SKM-1 (cell line): ENCODE measurements at regions not wholly inside any gene's neighbourhood (a gene's known extent, or its start where the extent isn't known, plus 50 kb on each side); places are given as distances from the start of the nearest gene placed in this dataset.

Experiments
- DNase-seq: peaks from one replicate; lab custom pipeline; 2025; ENCODE audit not compliant: unreplicated experiment; lab: John Stamatoyannopoulos, UW

DNA sequence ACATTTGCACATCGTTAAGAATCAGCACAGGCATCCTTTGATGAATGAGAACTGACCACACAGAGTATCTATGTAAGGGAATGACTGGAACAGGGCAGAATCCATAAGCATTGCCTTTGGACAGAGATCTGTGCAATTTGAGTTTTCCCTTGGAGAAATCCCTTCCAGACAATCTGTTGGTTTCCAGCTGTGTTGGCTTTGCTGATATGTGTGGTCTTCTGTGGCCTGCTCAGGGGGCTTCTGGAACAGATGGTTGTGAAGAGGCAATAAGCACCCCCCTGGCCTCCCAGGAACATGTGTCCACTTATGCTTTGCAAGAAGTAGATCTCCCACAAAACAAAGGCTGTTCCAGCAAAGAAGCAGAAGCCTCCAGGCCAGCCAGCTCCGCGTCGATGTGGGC lies 111.4 kb upstream of the TMEM132C start:
- DNase-seq: no peak

DNA sequence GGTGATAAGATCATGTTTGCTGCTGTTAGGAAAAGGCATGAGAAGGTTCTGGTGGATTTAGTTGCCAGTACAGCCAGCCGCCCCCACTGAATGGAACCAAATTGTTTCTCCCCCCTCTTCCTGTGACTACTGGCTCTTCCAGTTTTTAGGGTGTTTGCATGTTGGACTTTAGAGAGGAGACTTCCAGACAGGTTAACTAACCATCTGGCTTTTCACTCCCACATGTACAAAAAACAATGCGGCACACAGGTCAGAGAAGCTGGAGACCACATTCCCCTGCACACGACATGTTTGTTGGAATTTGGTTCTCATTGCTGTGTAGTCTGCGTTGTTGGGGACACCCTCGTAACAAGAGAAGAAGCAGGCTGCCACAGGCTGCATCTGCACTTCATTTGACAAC lies 103.9 kb upstream of the TMEM132C start:
- no peak for DNase-seq

DNA sequence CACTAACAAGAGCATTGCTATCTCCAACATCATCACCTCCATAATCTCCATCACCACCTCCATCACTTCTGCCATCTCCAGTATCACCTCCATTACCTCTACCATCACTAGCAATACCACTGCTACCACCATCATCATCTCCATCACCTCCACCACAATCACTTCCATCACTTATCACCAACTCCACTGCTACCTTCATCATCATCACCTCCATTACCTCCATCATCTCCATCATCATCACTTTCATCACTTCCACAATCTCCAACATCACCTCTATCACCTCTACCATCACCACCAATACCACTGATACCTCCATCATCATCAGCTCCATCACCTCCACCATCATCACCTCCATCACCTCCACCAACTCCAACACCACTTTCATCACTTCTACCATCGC lies 102.4 kb upstream of the TMEM132C start:
- DNase-seq: no peak

DNA sequence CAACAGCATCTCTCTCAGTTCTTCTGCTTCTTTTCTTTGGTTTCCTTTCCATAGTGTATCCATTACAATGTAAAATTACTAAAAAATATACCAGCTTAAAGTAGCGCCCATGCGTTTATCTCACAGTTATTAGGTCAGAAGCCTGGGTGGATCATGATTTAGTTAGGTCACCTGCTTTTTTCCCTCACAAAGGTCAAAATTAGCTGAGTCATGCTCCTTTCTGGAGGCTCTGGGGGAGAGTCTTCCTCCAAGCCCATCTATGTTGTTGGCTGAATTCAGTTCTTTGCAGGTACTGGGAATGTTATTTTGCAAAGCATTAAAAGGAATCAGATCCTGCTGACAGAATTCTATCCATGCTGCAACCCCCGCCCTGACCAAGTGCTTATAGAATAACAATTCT lies 101.6 kb upstream of the TMEM132C start:
- no peak for DNase-seq

DNA sequence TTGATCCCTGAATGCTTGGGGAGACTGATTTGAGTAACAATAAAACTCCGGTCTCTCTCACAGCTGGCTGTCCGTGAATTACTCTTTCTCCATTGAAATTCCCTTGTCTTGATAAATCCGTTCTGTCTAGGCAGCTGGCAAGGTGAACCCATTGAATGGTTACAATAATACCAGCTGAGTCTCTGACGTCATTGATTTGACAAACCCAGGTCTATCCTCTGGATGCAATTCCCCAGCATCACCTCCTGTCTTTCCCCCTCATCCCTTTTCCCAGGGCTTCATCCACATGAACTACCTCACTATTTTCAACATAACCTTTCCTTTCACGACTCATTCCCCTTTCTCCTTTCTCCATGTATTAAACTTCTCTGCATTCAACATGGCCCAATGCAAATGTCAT lies 98.7 kb upstream of the TMEM132C start:
- DNase-seq: no peak

DNA sequence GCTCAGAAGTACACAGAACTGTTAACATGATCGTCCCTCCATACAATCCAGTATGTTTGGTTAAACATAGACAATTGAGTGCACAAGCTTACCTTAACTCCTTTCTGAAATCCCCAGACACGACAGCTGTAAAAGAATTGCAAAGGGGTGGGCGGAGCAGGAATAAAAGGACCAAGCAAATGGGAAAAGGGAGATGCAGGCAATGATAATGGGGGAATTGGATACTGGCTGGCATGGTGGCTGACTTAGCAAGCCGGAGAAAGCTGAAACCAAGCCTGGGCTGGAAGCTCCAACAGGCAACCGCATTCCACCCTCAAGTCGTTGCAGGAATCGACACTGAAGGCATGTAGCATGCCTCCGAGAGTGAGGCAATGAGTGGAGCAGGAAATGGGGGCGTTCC lies 96.8 kb upstream of the TMEM132C start:
- DNase-seq: no peak

DNA sequence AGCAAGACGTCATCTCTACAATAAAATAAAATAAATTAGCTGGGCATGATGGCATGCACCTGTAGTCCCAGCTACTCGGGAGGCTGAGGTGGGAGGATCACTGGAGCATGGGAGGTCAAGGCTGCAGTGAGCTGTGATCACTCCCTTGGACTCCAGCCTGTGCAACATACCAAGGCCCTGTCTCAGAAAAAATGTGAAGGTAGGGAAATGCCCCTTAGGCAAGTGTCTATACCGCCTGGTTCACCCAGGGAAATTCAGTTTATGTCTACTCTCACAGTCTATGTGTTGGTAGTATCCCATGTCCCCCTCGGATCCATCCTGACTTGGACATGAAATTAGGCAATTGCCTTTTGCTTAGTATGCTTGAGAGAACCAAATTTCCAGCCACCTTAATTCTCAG lies 88.4 kb upstream of the TMEM132C start:
- no peak for DNase-seq

DNA sequence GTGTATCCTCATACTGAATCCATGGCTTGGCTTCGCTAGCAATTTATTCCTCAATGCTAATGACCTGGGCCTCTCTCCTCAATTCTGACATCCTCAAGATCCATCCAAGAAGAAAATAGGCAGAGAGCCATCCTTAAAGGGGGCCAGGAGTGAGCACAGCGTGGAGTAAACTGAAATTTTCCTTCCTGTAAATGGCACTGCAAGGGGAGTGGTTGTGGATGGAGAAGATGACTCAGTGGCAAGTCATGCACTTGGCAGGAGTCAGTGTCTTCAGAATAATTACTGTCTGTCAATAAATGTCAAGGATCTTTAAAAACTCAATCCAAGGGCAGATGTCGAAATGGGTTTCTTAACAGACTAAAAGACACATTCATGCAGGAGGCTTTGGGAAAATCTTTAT lies 88.0 kb upstream of the TMEM132C start:
- no peak for DNase-seq

DNA sequence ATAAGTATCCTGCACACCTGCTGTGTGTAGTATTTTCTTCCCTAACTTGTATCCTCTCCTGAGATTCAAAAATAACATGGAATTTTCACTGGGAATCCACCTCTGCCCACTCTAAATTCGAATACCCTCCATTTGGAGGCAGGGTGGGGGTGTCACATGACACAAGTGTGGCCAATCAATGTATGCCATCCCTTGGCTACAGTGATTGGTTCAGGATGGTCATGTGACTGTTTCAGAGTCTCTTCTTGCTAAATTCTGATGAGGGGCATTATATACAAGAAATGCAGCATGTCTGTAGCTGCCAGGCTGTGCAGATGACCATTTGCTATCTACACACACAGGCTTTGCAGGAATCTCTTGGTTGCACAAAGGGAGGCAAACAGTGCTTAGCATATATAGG lies 86.8 kb upstream of the TMEM132C start:
- no peak for DNase-seq

DNA sequence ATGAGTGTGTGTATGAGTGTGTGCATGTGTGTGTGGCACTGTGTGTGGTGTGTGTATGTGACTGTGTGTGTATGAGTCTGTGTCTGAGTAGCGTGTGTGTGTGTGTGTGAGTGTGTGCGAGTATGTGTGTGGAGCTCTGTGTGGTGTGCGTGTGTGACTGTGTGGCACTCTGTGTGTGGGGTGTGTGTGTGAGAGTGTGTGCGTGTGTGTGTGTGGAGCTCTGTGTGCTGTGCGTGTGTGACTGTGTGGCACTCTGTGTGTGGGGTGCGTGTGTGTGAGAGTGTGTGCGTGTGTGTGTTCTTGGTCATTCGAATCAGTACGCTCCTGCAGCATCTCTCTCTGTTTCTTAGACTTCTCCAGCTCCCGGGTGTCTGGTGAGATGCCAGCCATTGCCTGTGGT lies 76.9 kb upstream of the TMEM132C start:
- no peak for DNase-seq

DNA sequence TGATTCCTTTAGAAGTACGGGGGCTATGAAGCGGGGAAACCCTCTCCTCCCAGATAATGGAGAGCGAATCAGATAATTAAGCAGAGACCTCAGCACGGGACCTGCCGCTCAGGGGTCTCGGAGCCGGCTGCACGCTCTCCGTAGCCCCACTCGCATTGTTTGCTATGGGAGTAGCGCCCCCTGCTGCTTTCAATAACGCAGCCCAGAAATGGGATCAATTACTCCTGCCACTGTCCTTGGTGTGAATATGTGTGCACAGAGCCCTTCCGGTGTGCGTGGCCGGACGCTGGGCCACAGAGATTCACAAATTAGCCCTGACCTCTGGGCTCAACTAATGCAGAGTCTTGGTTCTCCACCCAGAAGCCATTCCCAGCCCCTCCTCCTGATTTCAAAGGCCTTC lies 76.4 kb upstream of the TMEM132C start:
- DNase-seq: no peak

DNA sequence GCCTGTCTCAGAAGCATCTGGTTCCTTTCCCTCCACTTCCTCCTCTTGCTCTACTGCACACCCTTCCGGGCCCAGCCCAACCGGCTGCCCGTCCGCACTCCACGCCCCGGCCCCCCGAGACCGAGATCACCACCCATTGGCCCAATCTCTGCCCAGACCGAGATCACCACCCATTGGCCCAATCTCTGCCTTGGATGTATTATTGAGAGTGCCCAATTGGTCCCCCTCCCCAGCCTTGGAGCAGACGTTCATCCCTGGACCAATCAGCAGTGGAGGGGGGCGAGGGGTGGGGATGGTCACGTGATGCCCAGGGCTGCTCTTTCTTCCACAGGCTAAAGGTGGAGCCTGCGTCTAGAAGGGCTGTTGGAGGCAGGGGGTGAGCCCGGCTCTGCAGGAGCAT lies 75.6 kb upstream of the TMEM132C start:
- DNase-seq: no peak

DNA sequence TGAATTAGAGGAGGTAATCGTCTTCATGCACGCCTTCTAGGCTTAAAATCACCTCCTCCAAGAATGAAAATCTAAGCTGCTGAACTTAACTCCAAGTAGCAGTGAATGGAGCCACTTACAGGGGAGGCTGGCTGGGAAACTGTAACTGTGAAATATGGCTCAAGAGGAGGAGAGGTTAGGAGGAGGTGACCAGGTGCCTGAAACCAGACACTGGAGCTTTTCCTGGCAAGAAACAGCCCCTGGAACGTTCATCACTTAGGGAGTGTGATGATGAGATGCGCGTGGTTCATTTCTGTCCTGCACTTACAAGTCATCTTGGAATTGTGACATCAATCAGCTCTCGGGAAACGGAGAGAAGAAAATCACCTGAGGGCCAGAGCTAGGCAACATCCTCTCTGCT lies 62.3 kb upstream of the TMEM132C start:
- no peak for DNase-seq

DNA sequence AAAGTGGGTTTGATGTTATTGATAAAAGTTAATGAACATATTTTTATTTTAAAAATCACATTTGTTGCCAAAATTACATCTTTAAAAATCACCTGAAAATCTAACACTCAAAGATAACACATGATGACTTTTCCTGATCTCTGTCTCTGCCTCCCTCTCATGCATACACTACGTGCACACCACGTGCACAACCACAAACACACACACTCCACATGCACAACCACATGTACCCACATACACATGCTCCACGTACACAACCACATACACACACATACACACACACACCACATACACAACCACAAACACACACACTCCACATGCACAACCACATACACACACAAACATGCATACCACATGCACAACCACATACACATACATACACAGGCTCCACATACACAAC lies 61.8 kb upstream of the TMEM132C start:
- DNase-seq: no peak

DNA sequence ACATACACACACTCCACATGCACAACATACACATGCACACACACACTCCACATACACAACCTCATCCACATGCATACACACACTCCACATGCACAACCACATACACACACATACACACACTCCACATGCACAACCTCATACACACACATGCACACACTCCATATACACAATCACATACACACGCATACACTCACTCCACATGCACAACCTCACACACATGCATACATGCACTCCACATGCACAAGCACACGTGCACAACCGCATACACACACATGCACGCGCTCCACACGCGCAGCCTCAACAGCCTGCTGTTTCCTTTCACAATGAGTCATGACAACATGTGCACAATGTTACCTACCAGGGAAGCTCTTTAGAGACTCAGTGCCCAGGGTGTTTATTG lies 61.2 kb upstream of the TMEM132C start:
- no peak for DNase-seq
